ENCODE measurements at regions not wholly inside any gene's neighbourhood (a gene's known extent, or its start where the extent isn't known, plus 50 kb on each side); places are given as distances from the start of the nearest gene placed in this dataset.

GRCh38 chr5:42270771-42271170 lies 152.5 kb upstream of the GHR start:
- no peak for TF ChIP-seq CTCF (IDR thresholded peaks at IDR 0.05)

GRCh38 chr5:42274913-42275312 lies 148.3 kb upstream of the GHR start:
- no peak for TF ChIP-seq CTCF (IDR thresholded peaks at IDR 0.05)

- TF ChIP-seq CTCF (IDR thresholded peaks at IDR 0.05) = no peak
Measured at GRCh38 chr5:42277293-42277692, 145.9 kb upstream of the GHR start.

GRCh38 chr5:42284584-42284983 lies 138.7 kb upstream of the GHR start:
- TF ChIP-seq CTCF (IDR thresholded peaks at IDR 0.05) = no peak

DNA sequence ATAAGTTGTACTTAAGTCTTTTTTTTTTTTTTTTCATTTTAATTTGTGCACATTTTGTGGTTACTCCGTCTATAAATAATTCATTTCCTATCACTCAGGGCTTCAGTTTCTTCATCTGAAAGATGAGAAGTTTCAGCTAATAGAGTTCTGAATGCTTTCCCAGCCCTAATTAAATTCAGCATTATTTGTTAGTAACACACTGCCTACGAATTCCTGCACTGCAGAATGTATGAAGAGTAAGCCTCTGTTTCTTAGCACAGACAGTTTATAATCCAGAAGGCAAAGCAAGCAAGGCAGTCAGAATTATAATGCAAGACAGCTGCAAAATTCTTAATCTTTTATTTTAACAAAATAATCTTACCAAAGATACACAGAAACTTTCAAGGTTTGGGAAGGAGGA lies 138.0 kb upstream of the GHR start:
- no peak for TF ChIP-seq CTCF (IDR thresholded peaks at IDR 0.05)

DNA sequence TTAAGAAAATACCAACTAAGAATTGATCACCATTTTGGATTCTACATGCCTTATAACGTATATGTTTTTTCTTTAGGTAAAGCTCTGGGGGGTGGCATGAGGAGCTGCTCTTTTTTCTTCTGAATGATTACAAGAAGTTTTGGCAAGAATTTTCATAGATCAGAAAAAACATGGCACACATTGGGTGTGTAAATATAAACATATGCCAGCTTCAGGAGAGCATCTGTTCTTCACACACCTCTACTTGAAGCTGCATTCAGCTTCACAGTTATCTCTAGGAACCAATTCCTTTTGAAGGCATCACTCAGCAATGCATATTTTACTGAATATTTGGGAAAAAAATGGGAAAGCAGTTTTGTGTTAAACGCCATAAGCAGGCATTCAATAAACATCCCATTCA lies 122.7 kb upstream of the GHR start:
- no peak for TF ChIP-seq CTCF (IDR thresholded peaks at IDR 0.05)

- TF ChIP-seq CTCF (IDR thresholded peaks at IDR 0.05) = no peak
Measured at GRCh38 chr5:42301349-42301748, 121.9 kb upstream of the GHR start.

- TF ChIP-seq CTCF (IDR thresholded peaks at IDR 0.05) = no peak
Measured at GRCh38 chr5:42302186-42302585, 121.1 kb upstream of the GHR start.

All from LNCAP (cell line).